IMR-90 (cell line): ENCODE measurements at regions not wholly inside any gene's neighbourhood (a gene's known extent, or its start where the extent isn't known, plus 50 kb on each side); places are given as distances from the start of the nearest gene placed in this dataset.

Source experiments
- ATAC-seq: fragments of 200-7000 bp; cut with Tn5 transposase; 2 replicates; pipeline ENCODE4 v1.9.1; 2020; ENCODE audit warnings: low read depth, mild to moderate bottlenecking, moderate library complexity
- BruUV-seq: library from RNA; stranded (reverse); fragments of 400-500 nt; replicated peaks from 2 replicates; lab custom pipeline; 2021; lab: Mats Ljungman, UMichigan
- CTCF ChIA-PET: fragments of 300-600 bp; formaldehyde crosslinking; extraction: SDS; loops from one replicate; lab custom pipeline; 2021; ENCODE audit warnings: antibody characterized with exemption; lab: Yijun Ruan, JAX
- POLR2A ChIA-PET: fragments of 300-600 bp; sonication (Branson Sonifier 250); formaldehyde crosslinking; loops from one replicate; lab custom pipeline; 2022; ENCODE audit warnings: antibody characterized with exemption; ENCODE audit not compliant: unreplicated experiment; lab: Charles Lee
- DNase-seq: peaks from one replicate; pipeline ENCODE4 v3.0.0; 2013
- H2AFZ ChIP-seq: replicated peaks from 2 replicates; pipeline ENCODE3; 2013; ENCODE audit warnings: low read length, mild to moderate bottlenecking; ENCODE audit not compliant: poor library complexity
- H2AK5ac ChIP-seq: 2 replicates; pipeline ENCODE4 v1.6.1; 2013; ENCODE audit warnings: low read depth, low read length, inconsistent platforms
- H2AK9ac ChIP-seq: replicated peaks from 2 replicates; pipeline ENCODE3; 2013; ENCODE audit warnings: mild to moderate bottlenecking, low read depth, low read length, moderate library complexity; ENCODE audit not compliant: poor library complexity
- H2BK120ac ChIP-seq: 2 replicates; pipeline ENCODE4 v1.6.1; 2013; ENCODE audit warnings: low read depth, low read length, inconsistent platforms
- H2BK15ac ChIP-seq: 3 replicates; pipeline ENCODE4 v1.6.1; 2013; ENCODE audit warnings: low read depth, low read length, inconsistent platforms
- H2BK20ac ChIP-seq: 2 replicates; pipeline ENCODE4 v1.6.1; 2013; ENCODE audit warnings: low read depth, mild to moderate bottlenecking, inconsistent platforms, low read length, moderate library complexity
- H2BK5ac ChIP-seq: 2 replicates; pipeline ENCODE4 v1.6.1; 2013; ENCODE audit warnings: mild to moderate bottlenecking, low read depth, low read length, inconsistent platforms; ENCODE audit not compliant: poor library complexity, severe bottlenecking
- H3K14ac ChIP-seq: replicated peaks from 2 replicates; pipeline ENCODE4 v1.6.1; 2013; ENCODE audit warnings: low read depth, low read length, inconsistent platforms
- H3K18ac ChIP-seq: 2 replicates; pipeline ENCODE4 v1.6.1; 2013; ENCODE audit warnings: low read depth, low read length, control low read depth
- H3K23ac ChIP-seq: 2 replicates; pipeline ENCODE4 v1.6.1; 2013; ENCODE audit warnings: low read depth, low read length, inconsistent platforms
- H3K27ac ChIP-seq: 2 replicates; pipeline ENCODE4 v1.5.1; 2013; ENCODE audit warnings: mild to moderate bottlenecking, control low read depth, low read length; ENCODE audit not compliant: insufficient read depth
- H3K27me3 ChIP-seq: 2 replicates; pipeline ENCODE4 v1.6.1; 2013; ENCODE audit warnings: low read length; ENCODE audit not compliant: control insufficient read depth, insufficient read depth
- H3K36me3 ChIP-seq: 2 replicates; pipeline ENCODE4 v1.6.1; 2013; ENCODE audit warnings: low read length, mixed read lengths; ENCODE audit not compliant: control insufficient read depth, insufficient read depth
- H3K4ac ChIP-seq: 2 replicates; pipeline ENCODE4 v1.6.1; 2013; ENCODE audit warnings: low read depth, low read length, inconsistent platforms
- H3K4me1 ChIP-seq: 2 replicates; pipeline ENCODE4 v1.6.1; 2013; ENCODE audit warnings: low read length, mixed read lengths; ENCODE audit not compliant: control insufficient read depth, insufficient read depth
- H3K4me2 ChIP-seq: 2 replicates; pipeline ENCODE4 v1.6.1; 2013; ENCODE audit warnings: low read depth, mild to moderate bottlenecking, control low read depth, low read length, moderate library complexity
- H3K4me3 ChIP-seq: 2 replicates; pipeline ENCODE4 v1.5.1; 2013; ENCODE audit warnings: low read depth, mild to moderate bottlenecking, control low read depth, low read length, moderate library complexity; ENCODE audit not compliant: insufficient read depth
- H3K56ac ChIP-seq: 2 replicates; pipeline ENCODE4 v1.6.1; 2013; ENCODE audit warnings: low read length, inconsistent platforms; ENCODE audit not compliant: insufficient read depth; ENCODE audit errors: extremely low read depth
- H3K79me1 ChIP-seq, 2 experiments: 2 replicates each; pipeline ENCODE4 v1.6.1; 2013; ENCODE audit warnings: low read length in 2 of 2, inconsistent platforms in 1 of 2, low read depth in 1 of 2
- H3K9ac ChIP-seq: 2 replicates; pipeline ENCODE4 v1.6.1; 2013; ENCODE audit warnings: low read depth, low read length, control low read depth
- H3K9me1 ChIP-seq: 2 replicates; pipeline ENCODE4 v1.6.1; 2013; ENCODE audit warnings: low read length, inconsistent platforms; ENCODE audit not compliant: insufficient read depth
- H3K9me3 ChIP-seq: 2 replicates; pipeline ENCODE4 v1.6.1; 2013; ENCODE audit warnings: low read length; ENCODE audit not compliant: control insufficient read depth, insufficient read depth
- H4K20me1 ChIP-seq: 2 replicates; pipeline ENCODE4 v1.6.1; 2013; ENCODE audit warnings: low read length, inconsistent platforms; ENCODE audit not compliant: insufficient read depth
- H4K5ac ChIP-seq: 2 replicates; pipeline ENCODE4 v1.6.1; 2013; ENCODE audit warnings: mild to moderate bottlenecking, low read depth, low read length, control low read depth
- H4K8ac ChIP-seq, 2 experiments: 2 replicates each; pipeline ENCODE4 v1.6.1; 2013; ENCODE audit warnings: low read depth in 2 of 2, low read length in 2 of 2, control low read depth in 1 of 2, inconsistent platforms in 1 of 2
- H4K91ac ChIP-seq: 2 replicates; pipeline ENCODE4 v1.6.1; 2013; ENCODE audit warnings: low read depth, low read length, inconsistent platforms; ENCODE audit not compliant: insufficient read depth
- CTCF ChIP-seq: conservative IDR thresholded peaks from 2 replicates; pipeline ENCODE4 v1.5.1; 2012; ENCODE audit warnings: mild to moderate bottlenecking, low read depth, low read length, improper control_type of control experiment
- ELK1 ChIP-seq: fragments of 150-350 bp; IDR thresholded peaks from 2 replicates; pipeline ENCODE4 v1.6.1; 2016; ENCODE audit warnings: low read depth, mild to moderate bottlenecking, low read length, moderate library complexity, borderline replicate concordance
- MAFK ChIP-seq: IDR thresholded peaks from 2 replicates; pipeline ENCODE4 v1.6.1; 2012; ENCODE audit warnings: low read depth, low read length, improper control_type of control experiment
- MXI1 ChIP-seq: IDR thresholded peaks from 2 replicates; pipeline ENCODE4 v1.6.1; 2012; ENCODE audit warnings: low read depth, mild to moderate bottlenecking, low read length, moderate library complexity, borderline replicate concordance
- NFE2L2 ChIP-seq: fragments of 150-350 bp; IDR thresholded peaks from 2 replicates; pipeline ENCODE4 v1.6.1; 2016; ENCODE audit warnings: low read depth, mild to moderate bottlenecking, low read length
- POLR2A ChIP-seq: IDR thresholded peaks from 2 replicates; pipeline ENCODE4 v1.6.1; 2012; ENCODE audit warnings: mild to moderate bottlenecking, low read depth, low read length
- RCOR1 ChIP-seq: IDR thresholded peaks from 2 replicates; pipeline ENCODE4 v1.6.1; 2012; ENCODE audit warnings: mild to moderate bottlenecking, low read length, improper control_type of control experiment; ENCODE audit not compliant: insufficient replicate concordance
- SMC3 ChIP-seq: fragments of 150-350 bp; IDR thresholded peaks from 2 replicates; pipeline ENCODE4 v1.6.1; 2016; ENCODE audit warnings: low read depth, mild to moderate bottlenecking, antibody characterized with exemption, low read length, moderate library complexity
- USF2 ChIP-seq: fragments of 150-350 bp; IDR thresholded peaks from 2 replicates; pipeline ENCODE4 v1.6.1; 2017; ENCODE audit warnings: mild to moderate bottlenecking, antibody characterized with exemption, low read length, low read depth
- WGBS, 2 experiments: methylation state at CpG; one replicate each; pipeline versions ENCODE4 v1.1.5 to v1.1.7; 2013; ENCODE audit warnings: missing lambda C conversion rate in 2 of 2; ENCODE audit not compliant: insufficient read length in 1 of 2; ENCODE audit errors: extremely low coverage in 2 of 2; 5-methylcytosine and 5-hydroxymethylcytosine counted together
- dilution Hi-C: fragments of 300-500 bp; cut with HindIII; formaldehyde crosslinking; loops from one replicate; pipeline ENCODE4 v1.14.3; 2018; ENCODE audit warnings: low sequenced_read_pairs; ENCODE audit not compliant: unreplicated experiment
- in situ Hi-C: fragments of 300-500 bp; cut with MboI; formaldehyde crosslinking; loops from 3 replicates; pipeline ENCODE4 v1.14.3; 2019; ENCODE audit warnings: low sequenced_read_pairs, inconsistent platforms, mixed read lengths
- intact Hi-C: fragments of 100-400 bp; cut with micrococcal nuclease; formaldehyde crosslinking; loops from 2 replicates; pipeline ENCODE4 v1.10.0; 2022

- H3K27me3 ChIP-seq: no peaks in the 10 kb centered on the region
- H3K36me3 ChIP-seq: no peaks in the 10 kb centered on the region
- dilution Hi-C loops (no loop called here), intact Hi-C loops (no loop called here), in situ Hi-C loops (no loop called here)
- no peak overlapping the region for H3K56ac ChIP-seq
- no peak overlapping the region for H4K8ac ChIP-seq
- no peak overlapping the region for H3K4me2 ChIP-seq
- H2BK5ac ChIP-seq: no peak overlapping the region
- BruUV-seq: no TSS peak
- H3K79me1 ChIP-seq: no peaks in the 10 kb centered on the region
- H4K20me1 ChIP-seq: no peaks in the 10 kb centered on the region
- no peak overlapping the region for H3K23ac ChIP-seq
- TF ChIP-seq MXI1: no peak
- TF ChIP-seq ELK1: no peak
- no peak for TF ChIP-seq POLR2A
- TF ChIP-seq USF2: no peak
- TF ChIP-seq MAFK: no peak
- no peak for TF ChIP-seq SMC3
- no peak for TF ChIP-seq CTCF
- TF ChIP-seq RCOR1: no peak
- no peak for TF ChIP-seq NFE2L2
- no peak overlapping the region for H2AFZ ChIP-seq
- no peak overlapping the region for H4K5ac ChIP-seq
- no peak overlapping the region for H2AK5ac ChIP-seq
- H3K18ac ChIP-seq: no peak overlapping the region
- no peaks in the 10 kb centered on the region for H3K4me1 ChIP-seq
- no peak overlapping the region for H2BK120ac ChIP-seq
- H3K4ac ChIP-seq: no peak overlapping the region
- no peak for DNase-seq
- no peaks in the 10 kb centered on the region for H3K9me3 ChIP-seq
- no CpG with 5 or more reads among the region's 3 CpGs for WGBS, 2 experiments
- no peak overlapping the region for H2BK20ac ChIP-seq
- H4K91ac ChIP-seq: no peak overlapping the region
- H3K9me1 ChIP-seq: peaks cover 3% of the 10 kb centered on the region; the same call in 1 of the 2 replicates
- no peak overlapping the region for H2BK15ac ChIP-seq
- ATAC-seq: no peak
- H2AK9ac ChIP-seq: no peak overlapping the region
- no peak overlapping the region for H3K4me3 ChIP-seq
- ChIA-PET POLR2A (no interaction called here), CTCF (no interaction called here)
- H3K9ac ChIP-seq: no peak overlapping the region
- H3K14ac ChIP-seq: no peak overlapping the region
- no peak overlapping the region for H3K27ac ChIP-seq
These were observed 178.5 kb upstream of the MSX2 start for GRCh38 chr5:174545926-174546325.
